Keratinocyte (primary cell): ENCODE measurements at regions not wholly inside any gene's neighbourhood (a gene's known extent, or its start where the extent isn't known, plus 50 kb on each side); places are given as distances from the start of the nearest gene placed in this dataset.

ENCODE experiments used
- DNase-seq: peaks from one replicate; pipeline ENCODE4 v3.0.0-alpha.2; 2011; ENCODE audit warnings: low read depth, missing footprints, low spot score
- FAIRE-seq: peaks from 2 replicates; lab custom pipeline; 2011; peaks lifted over from hg19 to GRCh38; lab: Jason Lieb, UNC
- H2AFZ ChIP-seq: 2 replicates; pipeline ENCODE4 v1.6.0; 2012; ENCODE audit warnings: low read length, control low read depth, inconsistent platforms; ENCODE audit not compliant: control insufficient read depth
- H3K27ac ChIP-seq: 2 replicates; pipeline ENCODE4 v1.5.1; 2011; ENCODE audit warnings: low read length; ENCODE audit not compliant: control insufficient read depth, insufficient read depth
- H3K27me3 ChIP-seq: 3 replicates; pipeline ENCODE4 v1.6.0; 2011; ENCODE audit warnings: low read length; ENCODE audit not compliant: control insufficient read depth, insufficient read depth; ENCODE audit errors: extremely low read depth
- H3K36me3 ChIP-seq, 2 experiments: 2 replicates in 1 of 2; 3 replicates in 1 of 2; pipeline ENCODE4 v1.5.1; 2011; ENCODE audit warnings: low read length in 2 of 2, mild to moderate bottlenecking in 1 of 2; ENCODE audit not compliant: control insufficient read depth in 2 of 2, insufficient read depth in 2 of 2; ENCODE audit errors: extremely low read depth in 1 of 2
- H3K4me1 ChIP-seq: 3 replicates; pipeline ENCODE4 v1.5.1; 2011; ENCODE audit warnings: low read length; ENCODE audit not compliant: control insufficient read depth, insufficient read depth; ENCODE audit errors: extremely low read depth
- H3K4me2 ChIP-seq: 3 replicates; pipeline ENCODE4 v1.6.0; 2011; ENCODE audit warnings: low read depth, low read length; ENCODE audit not compliant: control insufficient read depth, insufficient read depth; ENCODE audit errors: extremely low read depth
- H3K4me3 ChIP-seq, 3 experiments: fragments of 200-600 bp in 1 of 3; sonication (generic) in 1 of 3; 2 replicates in 2 of 3; 3 replicates in 1 of 3; pipeline ENCODE4 v1.5.1; 2011 to 2016; ENCODE audit warnings: low read length in 3 of 3, mild to moderate bottlenecking in 3 of 3, control low read depth in 2 of 3, inconsistent platforms in 1 of 3, low read depth in 1 of 3, mixed read lengths in 1 of 3, mixed run types in 1 of 3, moderate library complexity in 1 of 3; ENCODE audit not compliant: control insufficient read depth in 2 of 3, insufficient read depth in 2 of 3; ENCODE audit errors: extremely low read depth in 1 of 3
- H3K79me2 ChIP-seq: 2 replicates; pipeline ENCODE4 v1.6.0; 2012; ENCODE audit warnings: low read length; ENCODE audit not compliant: control insufficient read depth, insufficient read depth
- H3K9ac ChIP-seq: 3 replicates; pipeline ENCODE4 v1.6.0; 2011; ENCODE audit warnings: low read length; ENCODE audit not compliant: control insufficient read depth, insufficient read depth; ENCODE audit errors: extremely low read depth
- H3K9me1 ChIP-seq: 3 replicates; pipeline ENCODE4 v1.6.0; 2011; ENCODE audit warnings: low read length; ENCODE audit not compliant: control insufficient read depth, insufficient read depth; ENCODE audit errors: extremely low read depth
- H3K9me3 ChIP-seq: 2 replicates; pipeline ENCODE4 v1.5.1; 2012; ENCODE audit warnings: low read depth, low read length; ENCODE audit not compliant: control insufficient read depth
- H4K20me1 ChIP-seq: 3 replicates; pipeline ENCODE4 v1.6.0; 2011; ENCODE audit warnings: low read length; ENCODE audit not compliant: control insufficient read depth, insufficient read depth; ENCODE audit errors: extremely low read depth
- EZH2 ChIP-seq: IDR thresholded peaks from one replicate; pipeline ENCODE4 v1.6.1; 2012; ENCODE audit warnings: inconsistent platforms, mild to moderate bottlenecking, low read length, moderate library complexity
- dilution Hi-C: fragments of 300-500 bp; cut with MboI; formaldehyde crosslinking; loops from one replicate; pipeline ENCODE4 v1.7.0; 2020; ENCODE audit warnings: low sequenced_read_pairs; ENCODE audit not compliant: extremely low pct_ligation_motif_present
- TF ChIP-seq, protein P1 (sequence below), 3 experiments: IDR thresholded peaks in 1 of 3; conservative IDR thresholded peaks in 1 of 3; optimal IDR thresholded peaks in 1 of 3; 2 replicates in 2 of 3; 3 replicates in 1 of 3; pipeline versions ENCODE3 to v1.5.1; 2011; ENCODE audit warnings: low read length in 3 of 3, mild to moderate bottlenecking in 3 of 3, moderate library complexity in 2 of 3, control low read depth in 1 of 3, inconsistent platforms in 1 of 3; ENCODE audit not compliant: insufficient read depth in 2 of 3; ENCODE audit errors: extremely low read depth in 1 of 3

DNA sequence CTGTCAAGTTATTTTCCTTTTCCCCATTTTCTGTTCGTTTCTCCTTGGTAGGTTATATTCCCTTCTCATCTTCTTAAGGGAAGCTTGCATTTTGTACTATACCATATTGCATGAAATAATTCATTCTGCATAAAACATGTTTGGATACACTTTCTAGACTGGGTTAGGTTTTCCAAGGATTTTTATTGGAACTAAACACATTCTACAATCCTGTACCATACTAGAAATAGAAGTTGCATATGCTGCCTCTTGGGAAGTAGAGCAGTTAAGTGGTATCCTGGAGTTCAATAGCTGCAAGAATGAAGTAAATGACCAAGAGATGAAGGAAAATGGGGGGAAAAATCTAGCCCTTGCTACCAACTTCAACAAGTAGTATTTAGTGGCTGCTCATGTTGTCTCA lies 393.7 kb upstream of the SLIT2 start:
- no peak for TF ChIP-seq EZH2
- TF ChIP-seq, protein P1, sequence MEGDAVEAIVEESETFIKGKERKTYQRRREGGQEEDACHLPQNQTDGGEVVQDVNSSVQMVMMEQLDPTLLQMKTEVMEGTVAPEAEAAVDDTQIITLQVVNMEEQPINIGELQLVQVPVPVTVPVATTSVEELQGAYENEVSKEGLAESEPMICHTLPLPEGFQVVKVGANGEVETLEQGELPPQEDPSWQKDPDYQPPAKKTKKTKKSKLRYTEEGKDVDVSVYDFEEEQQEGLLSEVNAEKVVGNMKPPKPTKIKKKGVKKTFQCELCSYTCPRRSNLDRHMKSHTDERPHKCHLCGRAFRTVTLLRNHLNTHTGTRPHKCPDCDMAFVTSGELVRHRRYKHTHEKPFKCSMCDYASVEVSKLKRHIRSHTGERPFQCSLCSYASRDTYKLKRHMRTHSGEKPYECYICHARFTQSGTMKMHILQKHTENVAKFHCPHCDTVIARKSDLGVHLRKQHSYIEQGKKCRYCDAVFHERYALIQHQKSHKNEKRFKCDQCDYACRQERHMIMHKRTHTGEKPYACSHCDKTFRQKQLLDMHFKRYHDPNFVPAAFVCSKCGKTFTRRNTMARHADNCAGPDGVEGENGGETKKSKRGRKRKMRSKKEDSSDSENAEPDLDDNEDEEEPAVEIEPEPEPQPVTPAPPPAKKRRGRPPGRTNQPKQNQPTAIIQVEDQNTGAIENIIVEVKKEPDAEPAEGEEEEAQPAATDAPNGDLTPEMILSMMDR (optimal IDR thresholded peaks at IDR 0.05 in 1 of 3, IDR thresholded peaks at IDR 0.05 in 1 of 3, conservative IDR thresholded peaks at IDR 0.05 in 1 of 3; ENCODE audit: extremely low read depth in 1 of 3, insufficient read depth in 2 of 3, low read length in 3 of 3), result no peak
- Histone ChIP-seq H3K9ac (no peak overlapping the region), H2AFZ (no peak overlapping the region), H3K9me3 (no peaks in the 10 kb centered on the region), H3K27me3 (no peaks in the 10 kb centered on the region), H3K4me2 (no peak overlapping the region), H3K4me3 (no peak overlapping the region), H3K36me3 (no peaks in the 10 kb centered on the region), H3K4me1 (no peaks in the 10 kb centered on the region), H4K20me1 (no peaks in the 10 kb centered on the region), H3K27ac (no peak overlapping the region), H3K9me1 (no peaks in the 10 kb centered on the region), H3K79me2 (no peaks in the 10 kb centered on the region)
- DNase-seq (no peak), FAIRE-seq (no peak)
- dilution Hi-C loops, result no loop called here

DNA sequence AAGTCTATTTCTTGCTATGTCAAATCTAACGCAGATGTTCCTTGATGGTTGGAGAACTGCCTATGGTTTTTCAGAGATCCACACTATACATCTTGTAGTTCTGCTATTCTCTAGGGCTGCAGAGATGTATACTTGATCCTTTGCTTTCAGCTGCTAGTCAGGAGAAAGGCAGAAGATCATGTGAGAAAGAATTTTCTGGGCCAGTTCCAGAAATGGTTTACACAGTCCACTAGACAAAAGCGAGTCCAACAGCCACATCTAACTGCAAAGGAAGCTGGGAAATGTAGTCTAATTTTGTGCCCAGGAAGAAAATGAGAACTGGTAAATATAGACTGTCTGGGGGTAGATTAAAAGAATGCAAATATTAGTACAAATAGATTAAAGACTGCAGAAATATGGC lies 394.3 kb upstream of the SLIT2 start:
- no peaks in the 10 kb centered on the region for H3K9me1 ChIP-seq
- DNase-seq (no peak), FAIRE-seq (no peak)
- H4K20me1 ChIP-seq, result no peaks in the 10 kb centered on the region
- no peaks in the 10 kb centered on the region for H3K27me3 ChIP-seq
- H3K27ac ChIP-seq, result no peak overlapping the region
- dilution Hi-C loops, result no loop called here
- no peak overlapping the region for H3K4me3 ChIP-seq
- TF ChIP-seq, protein P1 (optimal IDR thresholded peaks at IDR 0.05 in 1 of 3, IDR thresholded peaks at IDR 0.05 in 1 of 3, conservative IDR thresholded peaks at IDR 0.05 in 1 of 3; ENCODE audit: extremely low read depth in 1 of 3, insufficient read depth in 2 of 3, low read length in 3 of 3), result no peak
- TF ChIP-seq EZH2, result no peak
- H2AFZ ChIP-seq, result no peak overlapping the region
- H3K79me2 ChIP-seq, result no peaks in the 10 kb centered on the region
- no peak overlapping the region for H3K4me2 ChIP-seq
- H3K9me3 ChIP-seq, result no peaks in the 10 kb centered on the region
- H3K4me1 ChIP-seq, result no peaks in the 10 kb centered on the region
- no peaks in the 10 kb centered on the region for H3K36me3 ChIP-seq
- no peak overlapping the region for H3K9ac ChIP-seq
